A549 (cell line): ENCODE measurements at regions not wholly inside any gene's neighbourhood (a gene's known extent, or its start where the extent isn't known, plus 50 kb on each side); places are given as distances from the start of the nearest gene placed in this dataset.

Experiments used
- ATAC-seq, 2 experiments: fragments of 200-7000 bp in 1 of 2; fragments of >200 bp in 1 of 2; cut with Nextera tagmentation in 1 of 2; cut with Tn5 transposase in 1 of 2; 3 replicates each; pipeline versions ENCODE4 v1.8.0 to v1.9.1; 2018 to 2020; ENCODE audit warnings: mild to moderate bottlenecking in 1 of 2, moderate library complexity in 1 of 2
- CTCF ChIA-PET: fragments of 300-600 bp; sonication (Branson Sonifier 250); formaldehyde crosslinking; extraction: SDS; loops from one replicate; lab custom pipeline; 2021; ENCODE audit warnings: antibody characterized with exemption, inconsistent platforms; lab: Yijun Ruan, JAX
- POLR2A ChIA-PET: fragments of 350-600 bp; formaldehyde crosslinking; extraction: SDS; loops from one replicate; lab custom pipeline; 2021; ENCODE audit warnings: antibody characterized with exemption, inconsistent platforms; lab: Yijun Ruan, JAX
- DNase-seq, 2 experiments: peaks; one replicate each; pipeline versions ENCODE4 v3.0.0 to v3.0.0-alpha.2; 2011 to 2016; ENCODE audit warnings: low read depth in 1 of 2, low spot score in 1 of 2
- FAIRE-seq: peaks from 2 replicates; lab custom pipeline; 2011; peaks lifted over from hg19 to GRCh38; lab: Jason Lieb, UNC
- H3K27ac ChIP-seq, 2 experiments: fragments of >200 bp; sonication (Bioruptor Twin); formaldehyde crosslinking; 3 replicates each; pipeline ENCODE4 v1.5.1; 2016 to 2017
- H3K4me1 ChIP-seq: fragments of >200 bp; sonication (Bioruptor Twin); formaldehyde crosslinking; 3 replicates; pipeline ENCODE4 v1.6.1; 2016
- H3K4me2 ChIP-seq: fragments of >200 bp; sonication (Bioruptor Twin); formaldehyde crosslinking; 3 replicates; pipeline ENCODE4 v1.6.1; 2016
- H3K4me3 ChIP-seq: fragments of >200 bp; sonication (Bioruptor Twin); formaldehyde crosslinking; 3 replicates; pipeline ENCODE4 v1.5.1; 2016
- H3K9me3 ChIP-seq: fragments of >200 bp; sonication (Bioruptor Twin); formaldehyde crosslinking; 3 replicates; pipeline ENCODE4 v1.6.1; 2016
- CBX8 ChIP-seq: fragments of 200-600 bp; sonication (generic); IDR thresholded peaks from 2 replicates; pipeline ENCODE4 v1.6.1; 2016
- CHD2 ChIP-seq: fragments of 150-350 bp; IDR thresholded peaks from 2 replicates; pipeline ENCODE4 v1.6.1; 2014; ENCODE audit warnings: low read length; ENCODE audit not compliant: partially characterized antibody
- EHF ChIP-seq: fragments of 250-450 bp; sonication (Bioruptor Pico); IDR thresholded peaks from 2 replicates; pipeline ENCODE4 v1.5.0; 2020; ENCODE audit warnings: mild to moderate bottlenecking
- EHMT2 ChIP-seq: fragments of 200-600 bp; sonication (generic); IDR thresholded peaks from 2 replicates; pipeline ENCODE4 v1.6.1; 2016; ENCODE audit warnings: antibody characterized with exemption, low read depth, mild to moderate bottlenecking, moderate library complexity
- HDAC2 ChIP-seq: fragments of 200-600 bp; sonication (generic); IDR thresholded peaks from 2 replicates; pipeline ENCODE4 v1.6.1; 2016
- HEYL ChIP-seq: fragments of 250-450 bp; sonication (Bioruptor Pico); IDR thresholded peaks from 2 replicates; pipeline ENCODE4 v1.8.0; 2021; ENCODE audit warnings: mild to moderate bottlenecking, moderate library complexity
- HOXA7 ChIP-seq: fragments of 250-450 bp; sonication (Bioruptor Pico); IDR thresholded peaks from 2 replicates; pipeline ENCODE4 v1.5.0; 2020; ENCODE audit warnings: mild to moderate bottlenecking, moderate library complexity
- HOXB5 ChIP-seq: fragments of 250-450 bp; sonication (Bioruptor Pico); IDR thresholded peaks from 2 replicates; pipeline ENCODE4 v1.5.0; 2020; ENCODE audit warnings: mild to moderate bottlenecking, moderate library complexity
- JUNB ChIP-seq: fragments of >200 bp; sonication (Bioruptor Twin); formaldehyde crosslinking; IDR thresholded peaks from 2 replicates; pipeline ENCODE4 v1.6.1; 2016
- KDM5A ChIP-seq: fragments of 200-600 bp; sonication (generic); IDR thresholded peaks from 2 replicates; pipeline ENCODE4 v1.6.1; 2016; ENCODE audit warnings: antibody characterized with exemption, mild to moderate bottlenecking
- MAFK ChIP-seq: fragments of 450-650 bp; IDR thresholded peaks from 2 replicates; pipeline ENCODE4 v1.6.1; 2014; ENCODE audit not compliant: partially characterized antibody
- MAZ ChIP-seq: fragments of 150-350 bp; IDR thresholded peaks from 2 replicates; pipeline ENCODE4 v1.6.1; 2014; ENCODE audit warnings: antibody characterized with exemption, low read depth, low read length, borderline replicate concordance
- NR3C1 ChIP-seq: fragments of >200 bp; sonication (Bioruptor Twin); formaldehyde crosslinking; IDR thresholded peaks from 3 replicates; pipeline ENCODE4 v1.6.1; 2017
- PHF8 ChIP-seq: fragments of 200-600 bp; sonication (generic); IDR thresholded peaks from 2 replicates; pipeline ENCODE4 v1.6.1; 2016; ENCODE audit warnings: low read depth, mild to moderate bottlenecking, antibody characterized with exemption, moderate library complexity, borderline replicate concordance
- POLR2A ChIP-seq: IDR thresholded peaks from 2 replicates; pipeline ENCODE4 v1.6.1; 2012; ENCODE audit warnings: mild to moderate bottlenecking, low read length
- POLR2AphosphoS2 ChIP-seq: conservative IDR thresholded peaks from 2 replicates; pipeline ENCODE4 v1.6.1; 2012; ENCODE audit warnings: low read length, improper control_type of control experiment, inconsistent platforms
- RARB ChIP-seq: fragments of 250-450 bp; sonication (Bioruptor Pico); IDR thresholded peaks from 2 replicates; pipeline ENCODE4 v1.8.0; 2021; ENCODE audit warnings: mild to moderate bottlenecking, moderate library complexity
- RCOR1 ChIP-seq: fragments of 150-350 bp; IDR thresholded peaks from 2 replicates; pipeline ENCODE4 v1.6.1; 2014; ENCODE audit warnings: antibody characterized with exemption, low read length, low read depth
- RFX5 ChIP-seq: fragments of 450-650 bp; IDR thresholded peaks from 2 replicates; pipeline ENCODE4 v1.7.1; 2014; ENCODE audit warnings: antibody characterized with exemption, mild to moderate bottlenecking, moderate library complexity
- RNF2 ChIP-seq: fragments of 200-600 bp; sonication (generic); IDR thresholded peaks from 2 replicates; pipeline ENCODE4 v1.6.1; 2016; ENCODE audit warnings: low read depth, mild to moderate bottlenecking, antibody characterized with exemption, moderate library complexity, borderline replicate concordance
- ZFP36 ChIP-seq: fragments of 450-650 bp; IDR thresholded peaks from 2 replicates; pipeline ENCODE4 v1.6.1; 2014; ENCODE audit warnings: borderline replicate concordance; ENCODE audit not compliant: partially characterized antibody
- ZNF302 ChIP-seq: fragments of 250-450 bp; sonication (Bioruptor Pico); IDR thresholded peaks from 2 replicates; pipeline ENCODE4 v1.9.0; 2021; ENCODE audit warnings: inconsistent platforms, mild to moderate bottlenecking, moderate library complexity
- ZSCAN20 ChIP-seq: fragments of 250-450 bp; sonication (Bioruptor Pico); IDR thresholded peaks from 2 replicates; pipeline ENCODE4 v1.8.0; 2022; ENCODE audit warnings: mild to moderate bottlenecking, moderate library complexity
- WGBS: methylation state at CpG from one replicate; pipeline ENCODE4 v1.1.6; 2017; ENCODE audit errors: missing lambda C conversion rate; 5-methylcytosine and 5-hydroxymethylcytosine counted together
- TF ChIP-seq, protein P1 (sequence below): fragments of >200 bp; sonication (Bioruptor Twin); formaldehyde crosslinking; IDR thresholded peaks from 3 replicates; pipeline ENCODE4 v1.6.1; 2016
- TF ChIP-seq, protein P2 (sequence below): fragments of >200 bp; sonication (Bioruptor Twin); formaldehyde crosslinking; IDR thresholded peaks from 3 replicates; pipeline ENCODE4 v1.5.1; 2016

DNA sequence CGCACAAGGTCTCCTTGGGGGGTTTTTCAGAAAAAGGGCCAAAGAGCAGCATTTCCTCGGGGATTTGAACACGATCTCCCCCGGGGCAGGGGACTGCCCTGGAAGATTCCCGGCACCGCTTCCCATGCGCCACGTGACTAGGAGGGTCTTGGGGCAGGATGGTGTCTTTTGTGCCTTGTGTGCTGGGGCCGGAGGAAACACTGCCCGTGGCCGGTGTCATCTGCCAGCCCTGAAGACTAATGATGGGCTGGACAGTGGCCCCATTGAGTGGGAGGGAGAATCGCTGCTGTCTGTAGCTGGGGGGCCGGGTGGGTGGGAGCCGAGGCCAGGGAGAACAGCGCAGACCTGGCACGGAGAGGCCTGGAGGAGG lies 315.1 kb downstream of the SEC14L1 start:
- ATAC-seq (no peak), DNase-seq (no peak), FAIRE-seq (no peak)
- Histone ChIP-seq H3K4me1 (peaks cover 4% of the 10 kb centered on the region), H3K27ac (no peak overlapping the region), H3K4me2 (no peak overlapping the region), H3K4me3 (no peak overlapping the region), H3K9me3 (no peaks in the 10 kb centered on the region)
- ChIA-PET POLR2A (no interaction called here), CTCF (no interaction called here)
- 96% methylated on average over 13 of the region's 16 CpGs for WGBS
- TF ChIP-seq KDM5A: no peak
- TF ChIP-seq CHD2: no peak
- TF ChIP-seq ZNF302 (CRISPR knock-in tag): no peak
- no peak for TF ChIP-seq HEYL (CRISPR knock-in tag)
- no peak for TF ChIP-seq MAFK
- no peak for TF ChIP-seq RARB (CRISPR knock-in tag)
- no peak for TF ChIP-seq RFX5

DNA sequence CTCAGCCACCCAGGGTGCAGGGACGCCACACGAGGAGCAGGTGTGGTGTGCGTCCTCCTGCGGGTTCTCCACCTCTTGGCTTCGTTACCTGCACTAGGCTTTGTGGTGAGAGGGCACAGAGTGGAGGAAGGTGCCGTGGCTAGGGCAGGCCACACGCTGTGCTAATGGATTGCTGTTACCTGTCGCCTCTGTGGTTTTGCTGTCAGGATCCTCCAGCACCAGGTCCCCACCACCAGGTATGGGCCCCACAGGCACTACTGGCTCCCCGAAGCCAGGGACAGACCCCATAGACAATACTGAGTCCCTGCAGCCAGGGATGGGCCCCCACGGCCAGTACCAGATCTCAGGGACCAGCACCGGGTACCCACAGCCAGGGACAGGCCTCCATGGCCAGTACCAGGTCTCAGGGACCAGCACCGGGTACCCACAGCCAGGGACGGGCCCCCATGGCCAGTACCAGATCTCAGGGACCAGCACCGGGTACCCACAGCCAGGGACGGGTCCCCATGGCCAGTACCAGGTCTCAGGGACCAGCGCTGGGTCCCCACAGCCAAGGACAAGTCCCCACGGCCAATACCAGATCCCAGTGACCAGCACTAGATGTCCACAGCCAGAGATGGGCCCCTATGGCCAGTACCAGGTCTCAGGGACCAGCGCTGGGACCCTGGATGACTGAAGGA lies 315.6 kb downstream of the SEC14L1 start:
- Histone ChIP-seq H3K9me3 (no peaks in the 10 kb centered on the region), H3K4me1 (peaks cover 3% of the 10 kb centered on the region; the same call in 1 of the 3 replicates), H3K27ac (no peak overlapping the region), H3K4me2 (no peak overlapping the region), H3K4me3 (no peak overlapping the region)
- WGBS: 94% methylated on average over 11 of the region's 18 CpGs
- ATAC-seq: no peak
- FAIRE-seq: no peak
- CTCF ChIA-PET: no interaction called here
- no peak for DNase-seq
- POLR2A ChIA-PET: no interaction called here
- no peak for TF ChIP-seq ZNF302 (CRISPR knock-in tag)
- no peak for TF ChIP-seq HDAC2
- no peak for TF ChIP-seq CBX8
- no peak for TF ChIP-seq MAZ
- TF ChIP-seq POLR2AphosphoS2: no peak
- TF ChIP-seq NR3C1: no peak
- no peak for TF ChIP-seq RCOR1
- TF ChIP-seq JUNB: no peak
- TF ChIP-seq POLR2A: no peak
- TF ChIP-seq HOXA7: no peak
- no peak for TF ChIP-seq RNF2

DNA sequence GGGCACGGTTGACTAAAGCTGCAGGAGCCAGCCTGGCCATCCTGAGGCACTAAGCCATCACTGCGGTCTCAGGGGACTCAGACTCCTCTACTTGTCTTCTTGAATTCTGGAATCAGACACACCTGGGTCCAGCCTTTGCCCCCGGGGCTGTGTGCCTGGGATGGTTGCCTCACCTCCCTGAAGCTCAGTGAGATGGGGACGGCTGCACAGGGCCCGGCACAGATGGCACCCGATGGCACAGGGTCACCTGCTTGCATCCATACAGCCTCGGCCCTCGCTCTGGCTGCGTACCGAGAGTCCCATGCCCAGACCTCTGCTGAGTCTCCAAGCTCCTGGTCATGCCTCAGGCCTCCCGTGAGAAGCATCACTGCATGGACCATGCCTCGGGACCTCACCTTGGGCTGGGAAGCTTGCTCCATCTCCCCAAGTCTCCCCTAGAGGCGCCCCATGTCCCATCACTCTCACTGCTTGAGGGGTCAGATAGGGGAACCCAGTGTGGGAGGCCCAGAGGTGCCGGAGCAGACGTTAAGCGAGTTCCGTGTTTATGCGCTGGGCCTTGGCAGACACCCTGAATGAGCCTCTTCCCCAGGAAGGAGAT lies 316.3 kb downstream of the SEC14L1 start:
- Histone ChIP-seq H3K4me3 (no peak overlapping the region), H3K9me3 (no peaks in the 10 kb centered on the region), H3K4me1 (0 out of 3 replicates have a peak, but pooled peaks cover 3% of the 10 kb centered on the region), H3K4me2 (no peak overlapping the region), H3K27ac (no peak overlapping the region)
- DNase-seq (no peak), ATAC-seq (no peak), FAIRE-seq (no peak)
- ChIA-PET POLR2A (no interaction called here), CTCF (interaction anchor here (1.2 kb wide), 1 partner anchor 38 kb away, joined by 4 read pairs; no protein-coding TSS in a partner anchor)
- WGBS: 93% methylated on average over 18 of the region's 18 CpGs
- TF ChIP-seq EHMT2 (no peak), KDM5A (no peak), NR3C1 (no peak)
- TF ChIP-seq, protein P1, sequence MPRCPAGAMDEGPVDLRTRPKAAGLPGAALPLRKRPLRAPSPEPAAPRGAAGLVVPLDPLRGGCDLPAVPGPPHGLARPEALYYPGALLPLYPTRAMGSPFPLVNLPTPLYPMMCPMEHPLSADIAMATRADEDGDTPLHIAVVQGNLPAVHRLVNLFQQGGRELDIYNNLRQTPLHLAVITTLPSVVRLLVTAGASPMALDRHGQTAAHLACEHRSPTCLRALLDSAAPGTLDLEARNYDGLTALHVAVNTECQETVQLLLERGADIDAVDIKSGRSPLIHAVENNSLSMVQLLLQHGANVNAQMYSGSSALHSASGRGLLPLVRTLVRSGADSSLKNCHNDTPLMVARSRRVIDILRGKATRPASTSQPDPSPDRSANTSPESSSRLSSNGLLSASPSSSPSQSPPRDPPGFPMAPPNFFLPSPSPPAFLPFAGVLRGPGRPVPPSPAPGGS: no peak

DNA sequence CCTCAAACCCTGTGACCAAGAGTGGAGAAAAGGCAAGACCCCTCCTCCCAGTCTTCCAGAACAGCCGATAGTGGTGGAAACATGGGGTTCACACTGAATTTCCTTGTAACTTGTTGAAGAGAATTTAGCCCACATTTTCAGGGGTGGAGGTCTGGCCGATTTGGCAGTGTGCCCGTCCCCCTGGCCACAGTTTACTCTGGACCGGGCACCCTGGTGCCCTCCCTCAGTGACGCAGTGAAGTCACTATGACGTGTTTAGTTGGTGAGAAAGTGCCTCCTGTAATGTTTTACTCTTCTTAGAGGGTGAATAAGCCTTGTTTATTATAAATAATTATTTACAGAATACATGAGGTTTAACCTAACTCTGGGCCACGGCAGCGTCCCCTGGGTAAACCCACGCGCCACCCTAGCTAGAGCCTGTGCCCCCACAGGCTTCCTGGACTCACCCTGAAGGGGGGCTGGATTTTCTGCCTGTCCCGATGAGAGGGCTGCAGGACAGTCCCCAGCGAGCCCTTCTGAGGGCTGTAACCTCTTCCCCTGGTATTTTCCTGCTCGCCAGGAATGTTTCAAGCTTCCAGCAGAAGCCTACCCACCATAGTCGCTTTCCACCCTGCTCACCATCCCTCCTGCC lies 316.9 kb downstream of the SEC14L1 start:
- WGBS: 87% methylated on average over 14 of the region's 14 CpGs
- Histone ChIP-seq H3K27ac (no peak overlapping the region), H3K4me1 (0 out of 3 replicates have a peak, but pooled peaks cover 3% of the 10 kb centered on the region), H3K4me2 (no peak overlapping the region), H3K9me3 (no peaks in the 10 kb centered on the region), H3K4me3 (no peak overlapping the region)
- no peak for DNase-seq
- ChIA-PET POLR2A (no interaction called here), CTCF (interaction anchor here (1.2 to 2.8 kb wide), 3 partner anchors 28 to 127 kb away, joined by 4 to 13 read pairs (median 11); no protein-coding TSS in a partner anchor)
- ATAC-seq: no peak
- no peak for FAIRE-seq
- TF ChIP-seq PHF8: no peak
- no peak for TF ChIP-seq RARB (CRISPR knock-in tag)
- TF ChIP-seq, protein P2, sequence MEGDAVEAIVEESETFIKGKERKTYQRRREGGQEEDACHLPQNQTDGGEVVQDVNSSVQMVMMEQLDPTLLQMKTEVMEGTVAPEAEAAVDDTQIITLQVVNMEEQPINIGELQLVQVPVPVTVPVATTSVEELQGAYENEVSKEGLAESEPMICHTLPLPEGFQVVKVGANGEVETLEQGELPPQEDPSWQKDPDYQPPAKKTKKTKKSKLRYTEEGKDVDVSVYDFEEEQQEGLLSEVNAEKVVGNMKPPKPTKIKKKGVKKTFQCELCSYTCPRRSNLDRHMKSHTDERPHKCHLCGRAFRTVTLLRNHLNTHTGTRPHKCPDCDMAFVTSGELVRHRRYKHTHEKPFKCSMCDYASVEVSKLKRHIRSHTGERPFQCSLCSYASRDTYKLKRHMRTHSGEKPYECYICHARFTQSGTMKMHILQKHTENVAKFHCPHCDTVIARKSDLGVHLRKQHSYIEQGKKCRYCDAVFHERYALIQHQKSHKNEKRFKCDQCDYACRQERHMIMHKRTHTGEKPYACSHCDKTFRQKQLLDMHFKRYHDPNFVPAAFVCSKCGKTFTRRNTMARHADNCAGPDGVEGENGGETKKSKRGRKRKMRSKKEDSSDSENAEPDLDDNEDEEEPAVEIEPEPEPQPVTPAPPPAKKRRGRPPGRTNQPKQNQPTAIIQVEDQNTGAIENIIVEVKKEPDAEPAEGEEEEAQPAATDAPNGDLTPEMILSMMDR: no peak
- TF ChIP-seq ZFP36: no peak
- no peak for TF ChIP-seq EHF (CRISPR knock-in tag)
- TF ChIP-seq HOXB5 (CRISPR knock-in tag): no peak
- no peak for TF ChIP-seq CBX8
- no peak for TF ChIP-seq ZSCAN20 (CRISPR knock-in tag)
